Psoas muscle (tissue), 7 donors: ENCODE measurements at regions not wholly inside any gene's neighbourhood (a gene's known extent, or its start where the extent isn't known, plus 50 kb on each side); places are given as distances from the start of the nearest gene placed in this dataset.
A peak's percentile ranks its signal among the peaks of the same experiment; 100 is the strongest.

Experiments used
- ATAC-seq, 4 donors: fragments of 200-7000 bp; cut with Tn5 transposase; one replicate each; pipeline ENCODE4 v1.9.1; 2020; ENCODE audit warnings: moderate library complexity in 3 of 4, mild to moderate bottlenecking in 2 of 4
- DNase-seq, 2 donors: peaks; one replicate each; pipeline ENCODE4 v3.0.0-alpha.2; 2020
- H3K27ac ChIP-seq: fragments of 200-600 bp; one replicate; pipeline ENCODE4 v1.8.0; 2022
- H3K27me3 ChIP-seq, 3 donors: fragments of 200-600 bp in 1 of 3; one replicate each; pipeline versions ENCODE4 v1.6.1 to v1.8.0; 2013 to 2022; ENCODE audit warnings: low read length in 2 of 3, mild to moderate bottlenecking in 2 of 3, moderate library complexity in 1 of 3; ENCODE audit not compliant: insufficient read depth in 3 of 3
- H3K36me3 ChIP-seq, 2 donors: fragments of 200-600 bp in 1 of 2; one replicate each; pipeline versions ENCODE4 v1.6.1 to v1.8.0; 2013 to 2022; ENCODE audit warnings: low read depth in 1 of 2, mild to moderate bottlenecking in 1 of 2, moderate library complexity in 1 of 2; ENCODE audit not compliant: insufficient read depth in 1 of 2
- H3K4me1 ChIP-seq: fragments of 200-600 bp; one replicate; pipeline ENCODE4 v1.8.0; 2022
- H3K4me3 ChIP-seq: fragments of 200-600 bp; one replicate; pipeline ENCODE4 v1.8.0; 2022; ENCODE audit warnings: mild to moderate bottlenecking
- H3K9me3 ChIP-seq: fragments of 200-600 bp; one replicate; pipeline ENCODE4 v1.8.0; 2022
- WGBS, 3 donors: extraction: QIAGEN DNeasy Blood & Tissue Kit; methylation state at CpG; one replicate each; pipeline versions ENCODE4 v1.1.6 to v1.1.7; 2013; 5-methylcytosine and 5-hydroxymethylcytosine counted together
- intact Hi-C, 2 donors: fragments of 100-400 bp; cut with DNase I; formaldehyde crosslinking; loops; one replicate each; pipeline versions ENCODE4 v1.11.0 to v1.14.2; 2022
- TF ChIP-seq, protein P1 (sequence below): fragments of 200-600 bp; IDR thresholded peaks from one replicate; pipeline ENCODE4 v1.8.0; 2022; ENCODE audit warnings: antibody characterized with exemption
- donor health status: healthy with polysubstance abuse.
- donor health status: DM: no; HTN: no; CAD: no; lungs with moderate emphysema.
- donor health status: Bipolar disorder and iron deficiency.
- donor health status: healthy.
- donor health status: DM: yes; HTN: yes; CAD: no.
- donor health status: DM: no; HTN: no; CAD: no.
- donor health status: DM: yes; HTN: yes; CAD: no.

DNA sequence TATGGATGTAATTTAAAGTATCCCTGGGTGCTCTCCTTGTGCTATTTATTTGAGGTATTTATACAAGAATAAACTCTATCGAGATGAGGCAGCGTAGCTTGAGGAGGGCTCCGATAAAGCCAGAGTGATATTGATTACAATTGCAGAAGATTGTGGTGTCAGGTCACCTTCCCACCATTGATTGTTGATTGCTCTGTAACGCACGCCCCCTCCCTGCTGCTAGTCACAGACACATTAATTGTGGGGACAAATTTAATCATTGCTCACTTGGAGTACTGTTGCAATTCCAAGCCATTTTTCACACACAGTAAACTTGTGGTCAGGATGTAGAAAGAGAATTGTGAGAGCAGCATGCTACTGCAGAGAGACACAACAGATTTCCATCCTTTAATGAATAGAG, 75.4 kb downstream of the IRX3 start:
- Histone ChIP-seq H3K36me3 (no peaks in the 10 kb centered on the region), H3K4me1 (peaks cover 4% of the 10 kb centered on the region), H3K4me3 (no peak overlapping the region), H3K9me3 (no peaks in the 10 kb centered on the region), H3K27ac (no peak overlapping the region), H3K27me3 (no peaks in the 10 kb centered on the region)
- TF ChIP-seq, protein P1, sequence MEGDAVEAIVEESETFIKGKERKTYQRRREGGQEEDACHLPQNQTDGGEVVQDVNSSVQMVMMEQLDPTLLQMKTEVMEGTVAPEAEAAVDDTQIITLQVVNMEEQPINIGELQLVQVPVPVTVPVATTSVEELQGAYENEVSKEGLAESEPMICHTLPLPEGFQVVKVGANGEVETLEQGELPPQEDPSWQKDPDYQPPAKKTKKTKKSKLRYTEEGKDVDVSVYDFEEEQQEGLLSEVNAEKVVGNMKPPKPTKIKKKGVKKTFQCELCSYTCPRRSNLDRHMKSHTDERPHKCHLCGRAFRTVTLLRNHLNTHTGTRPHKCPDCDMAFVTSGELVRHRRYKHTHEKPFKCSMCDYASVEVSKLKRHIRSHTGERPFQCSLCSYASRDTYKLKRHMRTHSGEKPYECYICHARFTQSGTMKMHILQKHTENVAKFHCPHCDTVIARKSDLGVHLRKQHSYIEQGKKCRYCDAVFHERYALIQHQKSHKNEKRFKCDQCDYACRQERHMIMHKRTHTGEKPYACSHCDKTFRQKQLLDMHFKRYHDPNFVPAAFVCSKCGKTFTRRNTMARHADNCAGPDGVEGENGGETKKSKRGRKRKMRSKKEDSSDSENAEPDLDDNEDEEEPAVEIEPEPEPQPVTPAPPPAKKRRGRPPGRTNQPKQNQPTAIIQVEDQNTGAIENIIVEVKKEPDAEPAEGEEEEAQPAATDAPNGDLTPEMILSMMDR, result no peak
- no peak for ATAC-seq
- intact Hi-C loops, result no loop called here
- 85 to 89% (median 87%) methylated on average over 5 of the region's 5 CpGs for WGBS, 3 donors
- DNase-seq, result no peak

DNA sequence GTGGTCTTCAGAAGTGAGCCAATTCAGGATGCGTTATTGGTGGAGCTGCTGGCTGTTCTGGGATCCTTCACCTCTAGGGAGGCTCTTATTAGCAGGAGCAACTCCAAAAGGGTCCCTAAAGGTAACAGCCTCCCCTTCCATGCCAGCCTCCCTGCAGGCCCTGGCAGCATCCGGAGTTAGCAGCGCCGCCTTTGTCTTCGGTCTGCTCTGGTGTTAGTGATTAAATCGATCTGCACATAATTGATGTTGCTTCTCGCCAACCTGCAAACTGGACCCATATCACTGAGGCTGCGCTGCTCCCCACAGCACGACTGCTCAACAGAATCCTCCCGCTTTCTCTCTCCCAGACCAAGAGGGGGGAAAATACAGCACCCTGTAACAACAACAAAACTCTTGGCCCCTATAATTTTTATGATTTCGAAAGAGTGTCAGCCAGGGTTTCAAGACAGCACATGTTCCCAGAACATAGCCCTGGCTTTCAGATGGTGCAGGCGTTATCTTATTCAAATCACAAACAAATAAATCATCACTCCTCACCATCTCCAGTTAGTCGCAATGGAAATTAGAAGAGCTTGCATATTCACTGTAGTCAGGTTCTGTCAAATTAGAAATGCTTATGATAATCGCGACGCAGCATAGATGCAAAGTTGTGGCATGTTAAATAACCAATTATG, 76.0 kb downstream of the IRX3 start:
- TF ChIP-seq, protein P1, result no peak
- Histone ChIP-seq H3K36me3 (no peaks in the 10 kb centered on the region), H3K4me3 (no peak overlapping the region), H3K27ac (no peak overlapping the region), H3K27me3 (no peaks in the 10 kb centered on the region), H3K9me3 (no peaks in the 10 kb centered on the region), H3K4me1 (peaks cover 2% of the 10 kb centered on the region)
- intact Hi-C loops, result no loop called here
- ATAC-seq (peak in 1 of 4 donors; percentile 7), DNase-seq (no peak)
- 73 to 83% (median 75%) methylated on average over 16 of the region's 16 CpGs for WGBS, 3 donors

DNA sequence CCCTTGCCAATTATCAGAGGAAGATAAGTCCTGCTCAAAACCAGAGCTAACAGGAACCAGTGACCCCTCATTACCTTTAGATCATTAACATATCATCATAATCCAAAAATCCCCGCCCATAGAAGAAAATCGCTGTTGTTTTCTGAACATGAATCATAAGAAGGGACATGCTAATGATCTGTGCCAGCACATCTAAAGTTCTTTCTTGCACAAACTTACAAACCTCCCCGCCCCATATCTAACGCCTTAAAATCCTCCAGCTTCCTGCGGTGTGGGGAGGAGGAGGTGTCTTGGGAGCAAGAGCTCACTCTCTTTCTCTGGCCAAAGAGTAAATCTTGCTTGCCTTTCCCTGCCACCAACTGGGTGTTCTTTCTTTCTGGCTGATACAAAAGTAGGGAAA, 78.3 kb downstream of the IRX3 start:
- TF ChIP-seq, protein P1, result no peak
- WGBS, 3 donors, result 54 to 62% (median 58%) methylated on average over 5 of the region's 5 CpGs
- no peaks in the 10 kb centered on the region for H3K36me3 ChIP-seq
- DNase-seq (peak in 1 of 2 donors; percentile 61), ATAC-seq (peak in 1 of 4 donors; percentile 45)
- no peaks in the 10 kb centered on the region for H3K9me3 ChIP-seq
- H3K27ac ChIP-seq, result no peak overlapping the region
- H3K4me3 ChIP-seq, result no peak overlapping the region
- intact Hi-C loops, result no loop called here
- no peaks in the 10 kb centered on the region for H3K4me1 ChIP-seq
- no peaks in the 10 kb centered on the region for H3K27me3 ChIP-seq

DNA sequence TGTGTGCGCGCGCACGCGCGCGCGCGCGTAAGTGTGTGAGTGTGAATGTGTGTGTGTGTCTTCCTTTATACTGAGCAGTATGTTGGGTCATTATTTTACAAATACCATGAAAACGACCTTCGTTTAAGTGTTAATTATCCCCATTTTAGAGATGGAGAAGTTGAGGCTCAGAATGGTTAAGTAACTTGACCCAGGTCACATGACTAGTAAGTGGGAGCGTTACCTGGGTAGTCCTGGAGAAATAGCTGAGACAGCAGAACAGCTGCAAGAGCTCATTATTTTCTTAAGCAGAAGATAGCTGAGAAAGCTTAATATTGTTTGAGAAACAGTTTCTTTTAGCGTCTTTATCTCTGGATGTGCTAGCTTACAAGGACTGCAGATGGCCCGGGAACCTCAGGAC, 78.8 kb downstream of the IRX3 start:
- DNase-seq (no peak), ATAC-seq (no peak)
- WGBS, 3 donors, result 67 to 75% (median 71%) methylated on average over 15 of the region's 15 CpGs
- no peaks in the 10 kb centered on the region for H3K4me1 ChIP-seq
- no peak overlapping the region for H3K27ac ChIP-seq
- H3K9me3 ChIP-seq, result no peaks in the 10 kb centered on the region
- H3K36me3 ChIP-seq, result no peaks in the 10 kb centered on the region
- H3K4me3 ChIP-seq, result no peak overlapping the region
- H3K27me3 ChIP-seq, result no peaks in the 10 kb centered on the region
- intact Hi-C loops, result no loop called here
- TF ChIP-seq, protein P1, result no peak

DNA sequence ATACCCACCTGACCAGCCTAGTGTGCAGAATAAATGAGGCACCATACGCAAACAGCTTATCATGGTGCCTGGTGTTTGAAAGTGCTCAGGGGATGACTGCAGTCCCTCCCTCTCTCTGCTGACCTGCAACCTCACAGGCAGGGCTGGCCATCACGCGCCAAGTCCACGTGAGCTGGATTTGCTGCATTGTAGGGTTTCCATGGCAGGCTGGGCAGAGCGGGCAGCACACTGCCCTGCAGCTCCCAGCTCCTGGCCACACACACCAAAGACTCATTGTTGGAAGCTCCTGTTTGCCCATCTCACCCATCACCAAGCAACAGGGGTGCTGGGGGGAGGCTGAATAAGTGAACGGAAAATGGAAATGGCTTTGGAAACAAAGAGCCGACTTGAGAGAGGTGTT, 81.8 kb downstream of the IRX3 start:
- intact Hi-C loops, result no loop called here
- Histone ChIP-seq H3K36me3 (no peaks in the 10 kb centered on the region), H3K27ac (no peak overlapping the region), H3K9me3 (no peaks in the 10 kb centered on the region), H3K27me3 (peaks cover 0 to 2% (median 0%) of the 10 kb centered on the region in 3 donors), H3K4me3 (no peak overlapping the region), H3K4me1 (no peaks in the 10 kb centered on the region)
- WGBS, 3 donors, result 85 to 91% (median 91%) methylated on average over 7 of the region's 7 CpGs
- no peak for ATAC-seq
- TF ChIP-seq, protein P1, result no peak
- no peak for DNase-seq
